ENCODE measurements at regions not wholly inside any gene's neighbourhood (a gene's known extent, or its start where the extent isn't known, plus 50 kb on each side); places are given as distances from the start of the nearest gene placed in this dataset.

GRCh38 chr21:20537130-20537529, 461.1 kb upstream of the NCAM2 start:
- no peak for DNase-seq (ENCODE audit: low read depth)

- DNase-seq (ENCODE audit: low read depth), result no peak
These were observed 460.1 kb upstream of the NCAM2 start for GRCh38 chr21:20538039-20538658.

- DNase-seq (ENCODE audit: low read depth), result no peak
These were observed 452.8 kb upstream of the NCAM2 start for GRCh38 chr21:20545454-20545853.

- DNase-seq (ENCODE audit: low read depth), result no peak
These were observed 446.3 kb upstream of the NCAM2 start for GRCh38 chr21:20551939-20552338.

- DNase-seq (ENCODE audit: low read depth), result no peak
These were observed 443.4 kb upstream of the NCAM2 start for GRCh38 chr21:20554785-20555184.

GRCh38 chr21:20570824-20571232, 427.4 kb upstream of the NCAM2 start:
- no peak for DNase-seq (ENCODE audit: low read depth)

- no peak for DNase-seq (ENCODE audit: low read depth)
These were observed 425.6 kb upstream of the NCAM2 start for GRCh38 chr21:20572582-20572981.

- DNase-seq (ENCODE audit: low read depth), result no peak
These were observed 416.8 kb upstream of the NCAM2 start for GRCh38 chr21:20581361-20581760.

GRCh38 chr21:20591284-20591683, 406.9 kb upstream of the NCAM2 start:
- no peak for DNase-seq (ENCODE audit: low read depth)

- no peak for DNase-seq (ENCODE audit: low read depth)
These were observed 405.7 kb upstream of the NCAM2 start for GRCh38 chr21:20592463-20592862.

- DNase-seq (ENCODE audit: low read depth), result no peak
These were observed 395.0 kb upstream of the NCAM2 start for GRCh38 chr21:20603236-20603635.

GRCh38 chr21:20611008-20611407, 387.2 kb upstream of the NCAM2 start:
- no peak for DNase-seq (ENCODE audit: low read depth)

- DNase-seq (ENCODE audit: low read depth), result no peak
These were observed 384.6 kb upstream of the NCAM2 start for GRCh38 chr21:20613654-20614053.

- no peak for DNase-seq (ENCODE audit: low read depth)
These were observed 381.1 kb upstream of the NCAM2 start for GRCh38 chr21:20617130-20617529.

- no peak for DNase-seq (ENCODE audit: low read depth)
These were observed 379.3 kb upstream of the NCAM2 start for GRCh38 chr21:20618878-20619277.

GRCh38 chr21:20627594-20627993, 370.6 kb upstream of the NCAM2 start:
- DNase-seq (ENCODE audit: low read depth), result no peak

GRCh38 chr21:20631633-20632032, 366.6 kb upstream of the NCAM2 start:
- no peak for DNase-seq (ENCODE audit: low read depth)

- no peak for DNase-seq (ENCODE audit: low read depth)
These were observed 359.2 kb upstream of the NCAM2 start for GRCh38 chr21:20639026-20639425.

GRCh38 chr21:20641241-20641640, 357.0 kb upstream of the NCAM2 start:
- no peak for DNase-seq (ENCODE audit: low read depth)

- no peak for DNase-seq (ENCODE audit: low read depth)
These were observed 355.5 kb upstream of the NCAM2 start for GRCh38 chr21:20642681-20643080.

GRCh38 chr21:20644552-20644951, 353.7 kb upstream of the NCAM2 start:
- no peak for DNase-seq (ENCODE audit: low read depth)

GRCh38 chr21:20645344-20645743, 352.9 kb upstream of the NCAM2 start:
- no peak for DNase-seq (ENCODE audit: low read depth)

- DNase-seq (ENCODE audit: low read depth), result no peak
These were observed 351.6 kb upstream of the NCAM2 start for GRCh38 chr21:20646431-20647165.

- no peak for DNase-seq (ENCODE audit: low read depth)
These were observed 350.6 kb upstream of the NCAM2 start for GRCh38 chr21:20647607-20648006.
